ENCODE measurements at regions not wholly inside any gene's neighbourhood (a gene's known extent, or its start where the extent isn't known, plus 50 kb on each side); places are given as distances from the start of the nearest gene placed in this dataset.

DNA sequence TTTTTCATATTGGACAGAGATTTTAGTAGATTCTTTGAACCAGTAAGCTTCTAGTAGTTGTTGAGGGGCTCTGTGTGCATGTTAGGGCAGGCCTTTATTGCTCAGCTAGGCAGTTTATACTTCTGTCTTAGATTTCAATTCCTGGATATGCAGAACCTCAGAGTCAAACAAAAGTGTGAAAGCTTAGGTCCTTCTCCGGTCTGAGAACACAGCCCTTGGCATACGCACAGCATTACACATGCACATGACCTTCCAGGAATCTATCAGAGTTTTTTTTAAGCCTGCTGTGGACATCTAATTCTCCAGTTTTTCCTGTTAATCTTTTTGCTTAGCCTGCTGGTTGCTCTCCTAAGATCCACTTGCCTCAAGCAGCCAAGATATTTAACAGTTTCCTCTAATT, 77.9 kb upstream of the KL start (continued):
- TF ChIP-seq AGO2 (optimal IDR thresholded peaks at IDR 0.05; ENCODE audit: low read depth, low read length) (no peak), TBP (CRISPR knock-in tag; IDR thresholded peaks at IDR 0.05) (no peak), ZBTB3 (CRISPR knock-in tag; IDR thresholded peaks at IDR 0.05; ENCODE audit: borderline replicate concordance, low read depth) (no peak), NCOR1 (IDR thresholded peaks at IDR 0.05; ENCODE audit: borderline replicate concordance, low read length) (no peak), GTF3A (CRISPR knock-in tag; conservative IDR thresholded peaks at IDR 0.05) (no peak), FOXP1 (IDR thresholded peaks at IDR 0.05) (no peak), FOXP1 (CRISPR knock-in tag; IDR thresholded peaks at IDR 0.05) (no peak), NFATC3 (CRISPR knock-in tag; IDR thresholded peaks at IDR 0.05) (no peak)

DNA sequence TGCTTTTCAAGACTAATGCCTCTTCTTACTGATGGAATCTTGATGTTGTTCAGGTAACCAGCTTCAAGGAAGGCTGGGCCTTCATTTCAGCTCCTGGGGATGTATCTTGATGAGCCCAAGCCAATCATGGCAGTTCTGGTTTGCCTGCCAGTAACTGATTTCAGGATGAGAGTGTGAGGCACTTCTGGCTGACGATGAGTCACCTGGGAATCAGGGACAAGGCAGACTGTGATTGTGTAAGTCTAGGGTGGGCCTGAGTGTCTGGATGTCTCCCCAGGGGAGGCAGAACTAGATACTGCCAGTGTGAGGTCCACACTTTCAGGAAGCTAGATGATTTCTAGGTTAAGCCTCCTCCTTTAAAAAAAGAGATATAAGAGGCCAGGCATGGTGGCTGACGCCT, 77.3 kb upstream of the KL start:
- Histone ChIP-seq H2AFZ (ENCODE audit: low read length) (no peak overlapping the region), H3K36me3 (replicated peaks in 1 of 2; ENCODE audit: control insufficient read depth in 1 of 2, insufficient read depth in 2 of 2, low read length in 2 of 2) (no peaks in the 10 kb centered on the region), H3K9me3 (ENCODE audit: low read length) (no peaks in the 10 kb centered on the region; the same call in 1 of the 2 replicates), H3K27ac (ENCODE audit: extremely low read length, insufficient read depth, low read length) (no peak overlapping the region), H3K4me1 (ENCODE audit: insufficient read depth, low read length) (no peaks in the 10 kb centered on the region), H3K9ac (ENCODE audit: insufficient read depth, low read depth, low read length) (no peak overlapping the region), H3K4me2 (ENCODE audit: low read depth, low read length) (no peak overlapping the region), H3K4me3 (replicated peaks in 1 of 3; ENCODE audit: insufficient read depth in 1 of 3, low read depth in 2 of 3, low read length in 3 of 3) (no peak overlapping the region), H3K79me2 (ENCODE audit: insufficient read depth, low read length) (no peaks in the 10 kb centered on the region), H4K20me1 (ENCODE audit: insufficient read depth, low read length) (no peaks in the 10 kb centered on the region), H3K27me3 (ENCODE audit: control insufficient read depth in 1 of 2, insufficient read depth in 2 of 2, low read length in 2 of 2) (0 out of 5 replicates have a peak, but pooled peaks cover 0 to 1% of the 10 kb centered on the region in 2 experiments)
- FAIRE-seq (no peak), ATAC-seq (no peak), DNase-seq (ENCODE audit: low spot score) (no peak)
- no TSS peak for BruUV-seq (replicated peaks)
- POLR2A ChIA-PET, result no interaction called here
- WGBS (ENCODE audit: low lambda C conversion rate), result 41% methylated on average over 2 of the region's 2 CpGs
- TF ChIP-seq ZNF337 (CRISPR knock-in tag; IDR thresholded peaks at IDR 0.05; ENCODE audit: borderline replicate concordance, low read depth) (no peak), FOSL2 (CRISPR knock-in tag; IDR thresholded peaks at IDR 0.05) (0 out of 2 replicates have a peak, but pooled peaks have one; percentile 24)
- intact Hi-C loops (cut with micrococcal nuclease; ENCODE audit: unreplicated experiment), result no loop called here
- in situ Hi-C loops (cut with HindIII; ENCODE audit: extremely low pct_ligation_motif_present, low pct_unique_long_range_greater_than_20kb), result no loop called here
- CTCF ChIA-PET (ENCODE audit: low intra/inter-chr PET ratio, low total read pairs), result no interaction called here

All from HepG2 (cell line).